Thyroid gland (tissue), 4 donors: ENCODE measurements at regions not wholly inside any gene's neighbourhood (a gene's known extent, or its start where the extent isn't known, plus 50 kb on each side); places are given as distances from the start of the nearest gene placed in this dataset.

Source experiments
- POLR2A ChIP-seq, 2 donors: fragments of 450-650 bp; IDR thresholded peaks; one replicate each; pipeline ENCODE4 v1.6.1; 2017; ENCODE audit warnings: antibody characterized with exemption in 2 of 2, mild to moderate bottlenecking in 2 of 2, moderate library complexity in 1 of 2
- TF ChIP-seq, protein P1 (sequence below), 6 experiments: fragments of 200-600 bp in 3 of 6; fragments of 450-650 bp in 3 of 6; sonication (generic) in 3 of 6; IDR thresholded peaks; one replicate each; pipeline ENCODE4 v1.5.1; 2016 to 2019; ENCODE audit warnings: antibody characterized with exemption in 6 of 6, mild to moderate bottlenecking in 2 of 6, inconsistent platforms in 1 of 6, moderate library complexity in 1 of 6

GRCh38 chr11:79668575-79668974, 227.7 kb upstream of the TENM4 start:
- TF ChIP-seq, protein P1, sequence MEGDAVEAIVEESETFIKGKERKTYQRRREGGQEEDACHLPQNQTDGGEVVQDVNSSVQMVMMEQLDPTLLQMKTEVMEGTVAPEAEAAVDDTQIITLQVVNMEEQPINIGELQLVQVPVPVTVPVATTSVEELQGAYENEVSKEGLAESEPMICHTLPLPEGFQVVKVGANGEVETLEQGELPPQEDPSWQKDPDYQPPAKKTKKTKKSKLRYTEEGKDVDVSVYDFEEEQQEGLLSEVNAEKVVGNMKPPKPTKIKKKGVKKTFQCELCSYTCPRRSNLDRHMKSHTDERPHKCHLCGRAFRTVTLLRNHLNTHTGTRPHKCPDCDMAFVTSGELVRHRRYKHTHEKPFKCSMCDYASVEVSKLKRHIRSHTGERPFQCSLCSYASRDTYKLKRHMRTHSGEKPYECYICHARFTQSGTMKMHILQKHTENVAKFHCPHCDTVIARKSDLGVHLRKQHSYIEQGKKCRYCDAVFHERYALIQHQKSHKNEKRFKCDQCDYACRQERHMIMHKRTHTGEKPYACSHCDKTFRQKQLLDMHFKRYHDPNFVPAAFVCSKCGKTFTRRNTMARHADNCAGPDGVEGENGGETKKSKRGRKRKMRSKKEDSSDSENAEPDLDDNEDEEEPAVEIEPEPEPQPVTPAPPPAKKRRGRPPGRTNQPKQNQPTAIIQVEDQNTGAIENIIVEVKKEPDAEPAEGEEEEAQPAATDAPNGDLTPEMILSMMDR (IDR thresholded peaks at IDR 0.05): no peak
- no peak for TF ChIP-seq POLR2A (IDR thresholded peaks at IDR 0.05)
